NCI-H2171 treated with DMSO at 0.1 percent for 48 hours (cell line): ENCODE measurements at regions not wholly inside any gene's neighbourhood (a gene's known extent, or its start where the extent isn't known, plus 50 kb on each side); places are given as distances from the start of the nearest gene placed in this dataset.
"Not testable (repeated sequence)": the region's sequence is repeated elsewhere in the genome, so short reads cannot be mapped to it uniquely, and the experiment has no call there.

Experiments
- DNase-seq: peaks from one replicate; lab custom pipeline; 2025; lab: John Stamatoyannopoulos, UW

- DNase-seq, result no peak
Observed at GRCh38 chr4:44965435-44966095, 239.2 kb upstream of the GNPDA2 start.

GRCh38 chr4:44964086-44964485 is 237.7 kb upstream of the GNPDA2 start:
- not testable (repeated sequence) for DNase-seq

GRCh38 chr4:44961001-44961755 is 234.8 kb upstream of the GNPDA2 start:
- no peak for DNase-seq

DNA sequence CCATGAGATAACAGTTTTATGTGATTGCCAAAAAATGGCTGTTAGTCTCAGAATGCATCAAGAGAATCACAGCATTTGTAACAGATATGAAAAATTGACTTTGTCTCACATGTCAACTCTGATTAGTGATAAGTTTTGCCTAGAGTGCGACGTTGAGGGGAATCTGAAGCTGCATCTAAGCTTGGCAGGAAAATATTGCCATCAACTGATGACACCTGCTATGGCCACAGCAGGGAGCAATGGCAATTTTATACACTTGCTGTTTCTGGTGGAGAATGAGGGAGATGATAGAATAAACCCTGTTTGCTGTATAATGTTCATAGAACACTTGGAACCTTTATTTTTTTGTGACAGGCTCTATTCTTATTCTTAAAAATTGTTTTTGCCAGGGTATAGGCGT is 205.4 kb upstream of the GNPDA2 start:
- peak; percentile 25 for DNase-seq

DNA sequence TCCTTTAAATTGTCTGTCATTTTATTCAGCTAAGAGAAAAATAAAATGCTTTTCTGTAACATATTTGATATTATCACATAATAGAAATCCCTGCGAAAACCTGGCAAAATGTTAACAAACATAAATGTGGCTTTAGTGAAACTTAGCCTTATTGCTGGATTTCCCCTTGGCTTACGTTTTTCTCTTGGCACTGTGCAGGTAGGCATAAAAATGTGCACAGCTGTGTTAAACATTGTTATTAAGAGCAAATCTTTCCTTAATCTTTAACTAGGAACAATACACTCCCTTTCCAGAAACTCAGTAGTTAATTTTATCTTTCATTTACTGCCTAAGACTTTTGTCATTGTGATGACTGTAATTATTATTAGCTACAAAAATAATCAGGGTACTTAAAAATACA is 202.4 kb upstream of the GNPDA2 start:
- DNase-seq, result no peak

- DNase-seq, result peak; percentile 45
Observed at GRCh38 chr4:44927399-44928380, 201.3 kb upstream of the GNPDA2 start.

GRCh38 chr4:44916411-44916810 is 190.1 kb upstream of the GNPDA2 start:
- DNase-seq, result no peak

GRCh38 chr4:44914748-44915147 is 188.4 kb upstream of the GNPDA2 start:
- DNase-seq, result no peak

DNA sequence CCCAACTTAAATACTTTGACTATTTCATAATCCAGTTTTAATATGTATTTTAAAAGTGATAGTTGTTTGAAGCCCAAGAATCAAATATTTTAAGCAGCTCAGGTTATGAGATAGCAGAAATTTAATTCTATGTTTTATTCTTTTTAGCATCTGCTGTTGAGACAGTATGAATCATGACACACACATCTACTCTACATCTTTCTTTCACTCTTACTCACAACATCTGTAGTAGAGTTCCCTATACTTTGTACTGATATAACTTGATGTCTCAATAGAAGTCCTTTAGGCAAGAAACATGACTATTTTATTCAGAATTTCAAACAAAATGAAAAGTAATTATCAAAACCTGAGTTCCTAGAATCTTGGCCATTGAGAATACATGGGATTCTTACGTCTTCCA is 187.9 kb upstream of the GNPDA2 start:
- no peak for DNase-seq

- DNase-seq, result no peak
Observed at GRCh38 chr4:44912980-44913379, 186.6 kb upstream of the GNPDA2 start.

GRCh38 chr4:44908565-44908964 is 182.2 kb upstream of the GNPDA2 start:
- no peak for DNase-seq

- peak; percentile 56 for DNase-seq
Observed at GRCh38 chr4:44872246-44872645, 145.9 kb upstream of the GNPDA2 start.

DNA sequence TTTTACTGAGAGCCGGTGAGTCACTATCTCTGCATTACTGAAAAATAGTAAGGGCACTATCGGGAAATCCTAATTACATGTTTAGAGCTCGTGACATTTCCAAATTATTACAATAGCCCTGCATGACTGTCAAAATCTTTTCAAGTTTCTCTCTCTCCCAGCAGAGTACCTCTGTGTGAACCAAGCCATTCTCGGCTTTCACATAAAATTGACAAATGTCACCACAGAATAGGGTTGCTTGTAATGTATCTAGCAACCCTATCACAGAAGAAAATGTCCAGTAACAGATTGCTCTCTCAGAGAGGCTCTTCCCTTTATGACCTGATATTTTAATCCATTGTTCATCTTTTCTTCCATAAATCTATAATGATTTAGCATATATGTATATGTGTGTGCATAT is 144.8 kb upstream of the GNPDA2 start:
- DNase-seq, result no peak

GRCh38 chr4:44869985-44870384 is 143.6 kb upstream of the GNPDA2 start:
- no peak for DNase-seq

DNA sequence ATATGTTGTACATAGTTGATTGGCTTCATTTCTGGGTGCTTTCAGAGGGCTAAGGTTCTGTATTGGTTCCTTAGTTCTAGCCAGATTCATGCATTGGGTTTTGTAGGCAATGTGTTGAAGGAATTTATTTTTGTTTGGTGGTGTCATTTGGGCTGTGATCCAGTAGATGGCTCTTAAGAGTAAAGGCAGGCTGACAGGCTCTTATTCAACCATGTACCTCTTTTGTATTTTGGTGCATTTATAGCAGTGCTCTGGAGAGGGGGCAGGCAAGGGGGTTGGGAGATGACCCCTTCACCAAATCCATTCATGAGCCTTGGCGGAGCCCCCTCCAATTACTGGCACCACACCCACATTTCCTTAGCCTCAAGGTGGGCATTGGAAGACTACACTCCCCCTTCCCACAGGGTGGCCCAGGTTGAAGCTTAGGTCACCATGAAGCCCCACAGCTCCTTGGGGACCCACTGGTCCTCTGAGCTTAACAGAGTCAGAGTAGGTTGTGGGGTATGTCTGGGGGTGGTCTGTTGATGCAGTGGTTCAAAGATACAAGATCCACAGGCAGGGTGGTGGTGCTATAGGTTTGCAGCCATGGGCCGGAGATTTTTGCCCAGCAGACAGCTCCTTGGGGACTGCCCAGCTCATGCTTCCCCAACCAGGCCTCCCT is 143.0 kb upstream of the GNPDA2 start:
- DNase-seq, result peak; percentile 4

DNA sequence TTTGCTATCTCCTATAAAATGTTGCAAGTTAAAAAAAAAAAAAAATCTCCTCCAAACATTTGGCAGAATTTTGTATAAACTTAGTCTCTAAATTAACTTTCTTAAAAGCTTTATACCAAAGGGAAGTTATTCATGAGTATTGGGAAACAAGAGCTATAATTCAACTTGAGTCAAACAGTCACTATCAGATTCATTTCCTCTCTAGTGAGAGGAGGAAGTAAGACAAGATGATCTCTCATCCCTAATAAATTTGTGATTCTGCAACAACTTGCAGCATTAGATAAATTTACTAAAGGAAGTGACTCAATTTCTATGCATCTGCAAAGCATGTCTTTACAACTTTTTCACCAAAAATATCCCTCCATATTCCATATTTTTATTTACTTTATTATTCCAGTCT is 135.4 kb upstream of the GNPDA2 start:
- no peak for DNase-seq

DNA sequence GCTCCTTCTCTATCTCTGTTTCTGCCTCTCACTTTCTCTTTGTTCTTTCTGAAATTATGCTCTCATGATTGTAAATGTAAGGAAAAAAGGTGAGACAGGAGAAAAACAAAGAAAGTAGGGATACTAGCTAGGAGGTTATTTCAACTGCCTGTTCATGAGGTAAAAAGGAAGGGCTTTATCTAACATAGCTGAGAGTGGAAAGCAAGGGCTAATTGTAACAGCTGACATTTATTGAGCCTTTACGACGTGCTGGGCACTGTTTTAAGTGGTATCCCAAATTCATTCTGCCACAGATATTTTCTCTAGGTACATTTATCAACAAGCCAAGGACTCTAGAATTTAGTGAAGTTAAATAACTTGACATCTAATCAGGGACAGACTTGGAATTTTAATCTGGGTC is 133.1 kb upstream of the GNPDA2 start:
- no peak for DNase-seq

DNA sequence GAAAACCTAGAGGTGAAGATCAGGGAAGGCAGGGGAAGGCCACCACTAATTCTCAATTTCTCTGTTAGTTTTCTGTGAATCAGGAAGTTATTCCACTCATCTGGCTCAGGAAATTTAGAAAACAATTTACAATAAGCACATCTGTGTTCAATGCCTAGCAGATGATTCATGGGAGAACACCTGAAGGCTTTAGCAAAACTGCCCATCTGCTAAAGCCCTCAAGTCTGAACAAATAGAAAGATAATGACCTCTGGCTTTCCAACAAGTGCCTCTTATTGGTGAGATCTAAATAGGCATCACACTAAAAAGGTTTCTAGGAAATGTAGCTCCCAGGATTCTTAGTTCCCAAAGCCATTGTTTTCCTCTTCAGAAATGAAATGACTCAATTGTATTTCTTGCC is 122.1 kb upstream of the GNPDA2 start:
- DNase-seq, result no peak

GRCh38 chr4:44845993-44846392 is 119.6 kb upstream of the GNPDA2 start:
- no peak for DNase-seq

- no peak for DNase-seq
Observed at GRCh38 chr4:44845309-44845708, 119.0 kb upstream of the GNPDA2 start.

DNA sequence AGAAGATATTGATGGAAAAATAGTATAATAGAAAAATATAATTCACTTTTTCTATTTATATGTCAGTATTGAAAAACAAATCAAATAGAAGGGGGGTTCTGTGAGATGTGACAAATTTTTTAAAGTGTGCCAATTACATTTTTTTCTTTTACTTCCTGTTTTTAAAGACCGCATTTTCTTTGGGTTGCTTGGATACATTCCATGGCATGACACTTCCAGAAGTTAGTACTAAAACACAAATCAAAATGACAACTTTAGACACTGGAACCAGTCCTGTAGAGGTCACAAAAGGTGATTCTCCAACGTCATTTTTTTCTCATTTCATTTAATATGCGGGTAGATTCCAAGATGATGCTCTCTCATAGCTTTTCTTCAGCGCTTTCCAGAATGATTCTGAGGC is 116.2 kb upstream of the GNPDA2 start:
- no peak for DNase-seq

DNA sequence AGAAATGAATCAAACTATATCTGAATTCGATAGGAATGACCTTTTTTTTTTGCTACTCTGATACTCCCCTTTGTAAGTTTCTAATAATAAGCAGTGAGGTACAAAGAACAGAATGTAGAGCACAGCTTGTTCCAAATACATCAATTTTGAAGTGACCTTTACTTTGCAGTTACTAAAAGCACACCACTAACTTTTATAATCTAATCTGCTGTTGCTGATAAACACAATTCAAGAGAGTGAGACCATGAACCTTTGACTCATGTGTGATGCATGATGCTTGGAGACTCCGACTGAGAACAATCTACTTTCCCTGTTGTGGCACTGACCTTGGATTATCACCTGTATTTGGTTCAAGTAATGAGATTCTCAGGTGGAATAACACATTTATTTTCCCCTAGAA is 91.6 kb upstream of the GNPDA2 start:
- no peak for DNase-seq
